Osteoblast (primary cell): ENCODE measurements at regions not wholly inside any gene's neighbourhood (a gene's known extent, or its start where the extent isn't known, plus 50 kb on each side); places are given as distances from the start of the nearest gene placed in this dataset.
"Not testable (repeated sequence)": the region's sequence is repeated elsewhere in the genome, so short reads cannot be mapped to it uniquely, and the experiment has no call there.

Experiments
- DNase-seq: peaks from one replicate; pipeline ENCODE4 v3.0.0; 2011; ENCODE audit warnings: low spot score, mixed read lengths; ENCODE audit not compliant: insufficient read length; ENCODE audit errors: missing footprints
- H2AFZ ChIP-seq: 2 replicates; pipeline ENCODE4 v1.6.0; 2011; ENCODE audit warnings: mild to moderate bottlenecking, low read length
- H3K27ac ChIP-seq: 2 replicates; pipeline ENCODE4 v1.5.1; 2011; ENCODE audit warnings: mild to moderate bottlenecking, low read depth, low read length, moderate library complexity
- H3K27me3 ChIP-seq: 2 replicates; pipeline ENCODE4 v1.6.0; 2012; ENCODE audit warnings: mild to moderate bottlenecking, control low read depth, inconsistent platforms, low read length, moderate library complexity; ENCODE audit not compliant: insufficient read depth
- H3K36me3 ChIP-seq: 2 replicates; pipeline ENCODE4 v1.5.1; 2011; ENCODE audit warnings: mild to moderate bottlenecking, low read length, control low read depth, moderate library complexity; ENCODE audit not compliant: insufficient read depth
- H3K4me1 ChIP-seq: 2 replicates; pipeline ENCODE4 v1.5.1; 2011; ENCODE audit warnings: mild to moderate bottlenecking, low read length, control low read depth, moderate library complexity; ENCODE audit not compliant: insufficient read depth
- H3K4me2 ChIP-seq: 2 replicates; pipeline ENCODE4 v1.6.0; 2011; ENCODE audit warnings: mild to moderate bottlenecking, low read length; ENCODE audit not compliant: insufficient read depth
- H3K4me3 ChIP-seq: fragments of 200-600 bp; sonication (generic); 3 replicates; pipeline ENCODE4 v1.5.1; 2012; ENCODE audit warnings: mild to moderate bottlenecking, low read length, inconsistent platforms; ENCODE audit not compliant: insufficient read depth
- H3K79me2 ChIP-seq: 2 replicates; pipeline ENCODE4 v1.6.0; 2012; ENCODE audit warnings: mild to moderate bottlenecking, low read length, control low read depth, inconsistent platforms; ENCODE audit not compliant: insufficient read depth
- H3K9me3 ChIP-seq: 2 replicates; pipeline ENCODE4 v1.5.1; 2011; ENCODE audit warnings: low read depth, low read length, control low read depth
- H4K20me1 ChIP-seq: 2 replicates; pipeline ENCODE4 v1.6.0; 2012; ENCODE audit warnings: mild to moderate bottlenecking, low read length, control low read depth; ENCODE audit not compliant: insufficient read depth
- CTCF ChIP-seq: IDR thresholded peaks from 2 replicates; pipeline ENCODE4 v1.5.1; 2011; ENCODE audit warnings: mild to moderate bottlenecking, low read depth, low read length, moderate library complexity; ENCODE audit errors: extremely low read depth

- no peaks in the 10 kb centered on the region for H4K20me1 ChIP-seq
- H3K27ac ChIP-seq = no peak overlapping the region
- H3K9me3 ChIP-seq = no peaks in the 10 kb centered on the region
- H3K79me2 ChIP-seq = no peaks in the 10 kb centered on the region
- no peaks in the 10 kb centered on the region for H3K36me3 ChIP-seq
- no peaks in the 10 kb centered on the region for H3K4me1 ChIP-seq
- H3K4me3 ChIP-seq = no peak overlapping the region
- no peaks in the 10 kb centered on the region for H3K27me3 ChIP-seq
- DNase-seq = no peak
- H3K4me2 ChIP-seq = no peak overlapping the region
- no peak overlapping the region for H2AFZ ChIP-seq
- no peak for TF ChIP-seq CTCF
These were observed 328.3 kb downstream of the OXSM start for GRCh38 chr3:26118165-26118564.

- no peaks in the 10 kb centered on the region for H3K79me2 ChIP-seq
- no peak overlapping the region for H3K4me3 ChIP-seq
- H3K27me3 ChIP-seq = no peaks in the 10 kb centered on the region
- no peaks in the 10 kb centered on the region for H3K36me3 ChIP-seq
- no peak overlapping the region for H3K4me2 ChIP-seq
- peaks cover 3% of the 10 kb centered on the region for H3K9me3 ChIP-seq
- no peaks in the 10 kb centered on the region for H4K20me1 ChIP-seq
- TF ChIP-seq CTCF = no peak
- no peak overlapping the region for H2AFZ ChIP-seq
- H3K4me1 ChIP-seq = no peaks in the 10 kb centered on the region
- no peak overlapping the region for H3K27ac ChIP-seq
- DNase-seq = no peak
These were observed 343.1 kb downstream of the OXSM start for GRCh38 chr3:26132942-26133341.

- no peak overlapping the region for H2AFZ ChIP-seq
- H3K27me3 ChIP-seq = no peaks in the 10 kb centered on the region
- DNase-seq = no peak
- H3K36me3 ChIP-seq = no peaks in the 10 kb centered on the region
- no peaks in the 10 kb centered on the region for H3K9me3 ChIP-seq
- H4K20me1 ChIP-seq = no peaks in the 10 kb centered on the region
- H3K4me2 ChIP-seq = no peak overlapping the region
- no peak overlapping the region for H3K4me3 ChIP-seq
- H3K4me1 ChIP-seq = no peaks in the 10 kb centered on the region
- TF ChIP-seq CTCF = no peak
- no peaks in the 10 kb centered on the region for H3K79me2 ChIP-seq
- no peak overlapping the region for H3K27ac ChIP-seq
These were observed 351.4 kb downstream of the OXSM start for GRCh38 chr3:26141296-26141695.

- H3K4me2 ChIP-seq = no peak overlapping the region
- no peaks in the 10 kb centered on the region for H3K27me3 ChIP-seq
- H3K36me3 ChIP-seq = no peaks in the 10 kb centered on the region
- H3K9me3 ChIP-seq = no peaks in the 10 kb centered on the region
- H3K27ac ChIP-seq = no peak overlapping the region
- no peaks in the 10 kb centered on the region for H3K79me2 ChIP-seq
- no peak for TF ChIP-seq CTCF
- H3K4me1 ChIP-seq = no peaks in the 10 kb centered on the region
- H2AFZ ChIP-seq = no peak overlapping the region
- H4K20me1 ChIP-seq = no peaks in the 10 kb centered on the region
- no peak overlapping the region for H3K4me3 ChIP-seq
- DNase-seq = no peak
These were observed 355.9 kb downstream of the OXSM start for GRCh38 chr3:26145769-26146168.

GRCh38 chr3:26157428-26157827, 367.5 kb downstream of the OXSM start:
- not testable (repeated sequence) for H3K27ac ChIP-seq, H2AFZ ChIP-seq, H3K4me1 ChIP-seq, H3K4me2 ChIP-seq, H3K9me3 ChIP-seq, H3K36me3 ChIP-seq, DNase-seq, H3K79me2 ChIP-seq, H3K27me3 ChIP-seq, H3K4me3 ChIP-seq, H4K20me1 ChIP-seq
